H4 (cell line): ENCODE measurements at regions not wholly inside any gene's neighbourhood (a gene's known extent, or its start where the extent isn't known, plus 50 kb on each side); places are given as distances from the start of the nearest gene placed in this dataset.

Experiments used
- DNase-seq: peaks from one replicate; pipeline ENCODE4 v3.0.0-alpha.2; 2015; ENCODE audit warnings: low spot score

DNA sequence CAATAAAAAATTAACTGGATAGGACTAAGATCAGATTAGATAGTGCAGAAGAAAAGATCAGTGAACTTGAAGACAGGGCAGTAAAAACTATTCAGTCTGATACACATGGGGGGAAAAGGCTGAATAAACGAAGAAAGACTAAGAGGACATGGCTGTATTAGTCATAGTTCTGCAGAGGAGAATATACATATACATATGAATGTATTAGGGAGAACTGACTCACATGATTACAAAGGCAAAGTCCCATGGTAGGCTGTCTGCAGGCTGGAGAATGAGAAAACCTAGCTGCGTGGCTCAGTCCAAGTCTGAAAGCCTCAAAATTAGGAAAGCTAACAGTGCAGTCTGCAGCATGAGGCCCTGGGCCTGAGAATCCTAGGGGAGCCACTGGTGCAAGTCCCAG lies 98.2 kb upstream of the GNAO1 start:
- no peak for DNase-seq

DNA sequence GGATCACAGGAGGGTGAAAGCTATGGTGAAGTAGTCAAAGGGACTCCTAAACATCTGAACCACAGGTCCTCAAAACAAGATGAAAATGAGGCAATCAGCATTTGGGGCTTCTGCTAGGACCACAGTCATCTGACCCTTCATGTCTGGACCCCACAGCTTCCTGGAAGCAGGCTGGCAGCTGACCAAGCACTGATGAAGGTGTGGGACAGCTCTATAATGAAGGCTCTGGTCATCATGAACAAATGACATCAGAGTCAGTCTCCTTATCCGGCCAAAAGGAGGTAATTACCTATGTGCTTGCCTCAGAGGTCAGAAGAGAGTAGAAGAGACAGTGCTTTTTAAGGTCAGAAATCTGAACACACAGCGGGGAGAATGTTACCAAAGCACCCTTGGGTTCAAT lies 101.2 kb upstream of the GNAO1 start:
- DNase-seq: no peak

- DNase-seq: no peak
Observed at GRCh38 chr16:56087626-56088025, 103.7 kb upstream of the GNAO1 start.

GRCh38 chr16:56081371-56081770 lies 109.9 kb upstream of the GNAO1 start:
- DNase-seq: no peak

DNA sequence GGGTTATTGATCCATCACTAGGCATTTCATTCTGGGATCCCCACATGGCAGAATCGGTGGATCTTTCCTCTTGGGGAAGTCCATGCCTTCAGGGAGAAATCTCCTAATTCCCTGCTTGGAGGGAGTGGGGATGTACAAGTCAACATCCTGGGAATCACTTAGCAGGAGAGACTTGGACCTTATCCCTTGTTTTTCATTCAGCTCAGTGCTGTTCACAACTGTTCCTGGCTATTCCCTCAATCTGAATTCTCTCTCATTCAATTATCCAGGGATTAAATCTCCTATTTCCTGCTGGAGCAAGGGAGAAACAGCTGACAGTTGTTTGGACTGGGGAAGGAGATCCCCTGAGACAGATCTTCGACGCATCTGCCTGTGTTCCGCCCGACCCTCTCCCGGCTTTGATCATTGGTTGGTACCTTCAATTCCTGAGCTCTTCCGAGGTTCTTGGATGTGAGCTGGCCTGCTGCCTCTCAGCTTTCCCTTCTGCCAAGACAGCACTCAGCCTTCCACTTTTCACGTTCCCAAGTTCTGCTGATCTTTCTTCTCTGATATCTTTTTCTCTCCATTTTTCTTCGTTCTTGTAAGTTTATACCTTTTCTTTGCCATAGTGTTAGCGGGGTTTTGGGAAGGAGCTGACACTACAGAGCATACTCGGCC lies 115.4 kb upstream of the GNAO1 start:
- DNase-seq: no peak

GRCh38 chr16:56073508-56073907 lies 117.8 kb upstream of the GNAO1 start:
- DNase-seq: no peak

GRCh38 chr16:56072096-56072495 lies 119.2 kb upstream of the GNAO1 start:
- DNase-seq: no peak

- no peak for DNase-seq
Observed at GRCh38 chr16:56068816-56069215, 122.5 kb upstream of the GNAO1 start.

DNA sequence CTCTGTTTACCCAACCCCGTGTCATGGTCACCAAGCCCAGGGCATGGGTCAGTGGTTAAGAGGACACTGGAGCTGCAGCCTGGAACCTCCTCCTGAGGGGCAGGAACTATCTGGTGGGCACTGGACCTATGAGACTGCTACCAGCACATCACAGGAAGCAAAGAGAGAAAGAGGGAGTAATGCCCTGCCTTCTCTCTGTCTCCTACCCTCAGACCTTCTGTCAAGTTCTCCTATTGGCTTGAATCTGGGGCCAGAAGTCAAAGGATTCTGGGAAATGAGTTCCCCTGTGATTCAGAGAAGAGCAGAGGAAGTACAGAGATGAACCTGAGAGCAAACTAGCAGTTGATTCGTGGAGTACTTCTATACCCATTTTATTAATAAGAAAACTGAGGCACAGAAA lies 123.0 kb upstream of the GNAO1 start:
- DNase-seq: no peak

GRCh38 chr16:56067406-56067805 lies 123.9 kb upstream of the GNAO1 start:
- no peak for DNase-seq

DNA sequence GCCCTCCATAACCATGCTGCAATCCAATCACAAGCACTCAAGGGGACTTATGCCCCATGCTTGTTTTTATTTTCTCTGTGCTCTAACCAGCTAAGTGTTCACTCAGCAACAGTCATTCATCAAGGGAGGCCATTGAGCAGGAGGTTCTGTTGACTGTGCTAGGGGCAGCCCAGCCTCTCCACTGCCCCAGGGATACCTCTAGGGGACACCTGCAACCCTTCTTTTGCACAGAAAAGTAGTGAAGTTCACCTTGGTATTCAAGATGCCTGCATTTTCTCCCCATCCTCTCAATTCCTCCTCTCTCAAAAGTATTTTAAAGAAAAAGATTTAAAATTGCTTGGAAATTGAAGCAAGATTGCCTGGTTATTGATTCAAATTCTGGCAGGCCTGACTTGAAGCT lies 124.7 kb upstream of the GNAO1 start:
- no peak for DNase-seq

- DNase-seq: no peak
Observed at GRCh38 chr16:56063111-56063510, 128.2 kb upstream of the GNAO1 start.

DNA sequence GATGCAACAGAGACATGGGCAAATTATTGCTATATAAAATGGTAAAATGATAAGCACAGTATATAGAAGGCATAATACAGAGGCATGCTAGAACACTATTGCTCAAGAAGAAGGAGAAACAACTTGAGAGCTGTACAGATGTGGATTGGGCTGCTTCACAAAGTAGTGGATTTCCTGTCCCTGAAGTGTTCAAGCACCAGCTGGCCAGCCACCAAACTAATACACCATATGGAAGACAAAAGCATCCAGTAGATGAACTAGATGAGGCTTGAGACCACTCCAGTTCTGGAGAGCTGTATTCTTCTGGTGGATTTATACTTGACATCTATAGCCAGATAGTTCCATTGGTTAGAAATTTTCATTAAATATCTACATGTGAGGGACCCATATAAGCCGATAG lies 134.1 kb upstream of the GNAO1 start:
- DNase-seq: no peak

GRCh38 chr16:56050916-56051315 lies 140.4 kb upstream of the GNAO1 start:
- no peak for DNase-seq

DNA sequence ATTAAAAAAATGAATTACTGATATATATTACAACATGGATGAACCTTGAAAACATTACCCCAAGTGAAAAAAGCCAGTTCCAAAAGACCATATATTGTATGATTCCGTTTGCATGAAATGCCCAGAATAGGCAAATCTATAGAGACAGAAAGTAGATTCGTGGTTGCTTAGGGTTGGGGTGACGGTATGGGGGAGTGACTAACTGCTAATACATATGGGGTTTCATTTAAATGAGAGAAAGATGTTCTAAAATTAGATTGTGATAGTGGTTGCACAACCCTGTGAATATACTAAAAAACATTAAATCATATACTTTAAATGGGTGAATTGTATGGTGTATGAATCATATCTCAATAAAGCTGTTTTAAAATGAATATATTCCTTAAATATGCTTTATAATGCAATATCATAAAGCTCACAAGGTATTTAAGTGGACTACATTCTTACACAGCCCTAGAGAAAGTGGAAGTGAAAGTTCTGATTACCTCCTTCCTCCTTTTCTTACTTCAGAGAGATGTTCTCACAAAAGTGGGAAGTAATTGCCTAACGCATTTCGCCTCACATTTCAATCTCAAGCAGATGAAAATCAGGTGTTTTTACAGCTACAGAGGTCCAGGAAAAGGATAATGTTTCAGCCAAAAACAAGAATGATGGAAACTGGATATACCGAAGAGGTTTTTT lies 142.7 kb upstream of the GNAO1 start:
- DNase-seq: no peak

DNA sequence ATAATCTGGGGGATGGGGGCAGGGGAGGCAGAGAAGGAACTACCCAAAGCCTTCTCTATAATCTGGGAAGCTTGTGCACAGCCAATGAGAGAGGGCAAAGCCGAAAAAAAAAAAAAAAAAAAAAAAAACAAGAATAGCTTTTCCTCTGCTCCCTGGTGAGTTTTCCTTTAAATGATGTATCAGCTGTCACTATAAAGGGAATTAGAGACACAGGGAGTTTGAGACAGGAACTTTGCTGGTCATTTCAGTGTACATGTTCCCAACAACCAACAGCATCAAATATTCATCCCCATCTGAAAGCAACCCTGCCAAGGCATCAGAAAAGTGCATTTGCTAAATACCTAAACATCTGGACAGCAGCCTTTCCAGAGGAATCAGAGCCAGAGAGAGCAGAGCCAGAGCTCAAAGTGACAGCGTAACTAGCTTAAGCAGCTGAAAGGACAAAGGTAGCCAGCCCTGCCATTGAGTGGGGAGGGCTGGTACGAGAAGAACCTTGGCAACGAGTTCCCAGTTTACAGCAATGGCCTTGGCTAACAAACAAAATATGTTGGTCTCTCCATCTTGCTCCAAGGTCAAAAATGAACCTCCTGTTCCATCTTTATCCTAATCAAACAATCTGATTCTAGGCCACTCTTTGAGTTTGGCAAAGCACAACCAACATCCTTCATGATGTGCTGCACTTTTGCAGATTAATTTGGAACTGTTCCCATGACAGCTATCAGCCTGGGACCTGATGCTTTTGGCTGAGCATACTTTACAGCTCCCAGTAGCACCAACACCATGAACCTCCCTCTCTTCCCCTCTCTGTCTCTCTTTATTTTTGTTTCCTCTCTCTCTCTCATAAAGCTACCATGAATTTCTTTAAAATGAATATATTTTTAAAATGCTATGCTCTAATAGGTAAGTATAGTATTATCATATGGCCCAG lies 143.7 kb upstream of the GNAO1 start:
- no peak for DNase-seq

GRCh38 chr16:56042416-56042815 lies 148.9 kb upstream of the GNAO1 start:
- DNase-seq: no peak

- no peak for DNase-seq
Observed at GRCh38 chr16:56041556-56042140, 149.6 kb upstream of the GNAO1 start.

DNA sequence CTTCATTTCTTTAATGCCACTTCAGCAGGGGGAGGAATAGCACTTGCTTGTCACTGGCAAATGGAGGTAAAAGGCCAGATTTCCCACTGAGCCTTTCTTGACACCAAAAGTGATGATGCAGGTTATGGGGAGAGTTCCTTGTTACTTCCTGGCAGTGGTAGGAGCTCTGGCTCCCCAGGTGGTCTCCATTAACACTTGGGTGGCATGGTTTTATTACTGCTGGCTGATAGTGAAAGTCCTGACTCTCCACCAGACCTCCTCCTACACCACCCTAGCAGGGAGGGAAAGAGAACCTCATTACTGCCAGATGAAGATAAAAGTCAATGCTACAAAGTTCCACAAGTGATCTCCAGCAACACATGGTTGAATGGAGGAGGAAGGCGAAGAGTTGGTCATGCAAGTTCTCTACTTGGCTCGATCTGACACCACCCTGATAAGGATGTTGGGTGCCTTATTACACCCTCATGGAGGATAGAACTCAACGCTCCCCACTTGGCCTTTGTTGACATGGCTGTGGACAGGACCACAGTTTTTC lies 152.7 kb upstream of the GNAO1 start:
- no peak for DNase-seq

DNA sequence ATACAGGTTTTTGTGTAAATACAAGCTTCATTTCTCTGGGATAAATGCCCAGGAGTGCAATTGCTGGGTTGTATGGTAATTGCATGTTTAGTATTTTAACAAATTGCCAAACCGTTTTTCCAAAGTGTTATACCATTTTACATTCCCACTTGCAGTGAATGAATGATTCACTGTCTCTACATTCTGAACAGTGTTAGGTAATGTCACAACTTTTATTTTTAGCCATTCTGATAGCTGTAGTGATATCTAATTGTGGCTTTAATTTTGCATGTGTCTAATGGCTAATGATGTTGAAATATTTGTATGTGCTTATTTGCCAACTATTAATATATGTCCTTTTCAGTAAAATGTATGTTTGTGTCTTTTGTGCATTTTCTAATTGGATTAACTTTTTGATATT lies 156.9 kb upstream of the CES5A start:
- no peak for DNase-seq

GRCh38 chr16:56029026-56029425 lies 153.9 kb upstream of the CES5A start:
- DNase-seq: no peak

GRCh38 chr16:56022818-56023217 lies 147.6 kb upstream of the CES5A start:
- no peak for DNase-seq
